HK-2 (cell line): ENCODE measurements at regions not wholly inside any gene's neighbourhood (a gene's known extent, or its start where the extent isn't known, plus 50 kb on each side); places are given as distances from the start of the nearest gene placed in this dataset.

Source experiments
- DNase-seq: peaks from one replicate; pipeline ENCODE4 v3.0.0-alpha.2; 2018; ENCODE audit not compliant: unreplicated experiment

DNA sequence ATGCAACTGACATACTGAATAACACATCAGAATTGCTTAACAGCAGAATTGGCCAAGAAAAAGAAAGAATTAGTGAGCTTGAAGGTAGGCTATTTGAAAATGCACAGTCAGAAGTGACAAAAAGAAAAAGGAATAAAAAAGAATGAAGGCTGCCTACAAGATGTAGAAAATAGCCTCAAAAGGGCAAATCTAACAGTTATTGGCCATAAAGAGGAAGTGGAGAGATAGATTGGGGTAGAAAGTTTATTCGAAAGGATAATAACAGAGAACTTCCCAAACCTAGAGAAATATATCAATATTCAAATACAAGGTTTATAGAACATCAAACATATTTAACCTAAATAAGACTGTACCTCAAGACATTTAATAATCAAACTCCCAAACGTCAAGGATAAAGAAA lies 67.5 kb downstream of the ATP6V1G3 start:
- DNase-seq, result no peak

DNA sequence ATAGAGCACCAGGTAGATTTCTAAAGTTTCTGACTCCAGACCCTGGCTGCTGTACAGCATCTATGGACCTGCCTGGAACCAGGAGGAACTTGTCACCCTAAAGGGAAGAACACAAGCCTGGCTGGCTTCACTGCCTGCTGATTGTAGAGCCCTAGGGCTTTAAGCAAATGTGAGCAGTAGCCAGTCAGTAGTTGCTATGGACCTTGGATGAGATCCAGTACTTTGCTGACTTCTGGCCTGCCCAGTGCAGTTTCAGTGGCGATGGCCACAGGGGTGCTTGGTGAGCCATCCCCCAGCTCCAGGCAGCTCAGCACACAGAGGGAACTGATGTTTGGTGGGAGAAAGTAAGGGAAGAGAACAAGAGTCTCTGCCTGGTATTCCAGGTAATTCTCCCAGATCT lies 68.4 kb downstream of the ATP6V1G3 start:
- no peak for DNase-seq

DNA sequence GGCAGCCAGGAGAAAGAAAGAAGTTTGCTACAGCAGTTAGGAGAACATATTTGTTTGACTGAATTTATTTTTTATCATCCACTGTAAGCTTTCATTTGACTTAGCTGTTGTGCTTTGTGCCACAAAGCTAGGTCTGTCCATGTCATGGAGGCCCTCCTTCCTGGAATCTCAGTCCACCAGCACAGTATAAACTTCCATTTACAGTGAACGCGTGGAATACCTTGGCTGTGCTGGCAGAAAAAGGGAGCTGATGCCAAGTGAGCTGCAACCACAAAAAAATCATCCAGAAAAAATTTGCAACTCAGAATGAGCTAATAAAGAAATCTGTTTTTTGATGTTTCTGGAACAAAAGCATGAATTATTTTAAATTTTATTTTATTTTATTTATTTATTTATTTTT lies 72.6 kb downstream of the ATP6V1G3 start:
- DNase-seq, result no peak

DNA sequence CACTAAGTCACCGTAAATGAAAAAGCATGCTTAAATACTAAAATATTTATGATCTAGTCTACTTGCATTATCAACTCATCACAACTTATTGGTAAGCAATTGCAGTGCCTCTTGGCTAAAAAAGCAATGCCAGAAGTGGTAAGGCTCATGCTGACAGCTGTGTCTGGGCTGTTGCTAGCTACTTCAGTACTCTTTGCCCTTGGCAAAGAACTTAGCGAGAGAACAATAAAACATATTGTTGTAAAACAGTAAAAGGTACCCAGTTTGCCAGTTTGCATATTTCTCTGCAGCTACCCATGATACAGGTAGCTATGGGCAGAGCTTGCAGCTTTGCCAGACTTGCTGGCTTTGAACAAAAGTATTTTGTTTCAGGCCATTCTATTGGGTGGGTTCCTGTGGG lies 73.1 kb downstream of the ATP6V1G3 start:
- DNase-seq, result no peak

DNA sequence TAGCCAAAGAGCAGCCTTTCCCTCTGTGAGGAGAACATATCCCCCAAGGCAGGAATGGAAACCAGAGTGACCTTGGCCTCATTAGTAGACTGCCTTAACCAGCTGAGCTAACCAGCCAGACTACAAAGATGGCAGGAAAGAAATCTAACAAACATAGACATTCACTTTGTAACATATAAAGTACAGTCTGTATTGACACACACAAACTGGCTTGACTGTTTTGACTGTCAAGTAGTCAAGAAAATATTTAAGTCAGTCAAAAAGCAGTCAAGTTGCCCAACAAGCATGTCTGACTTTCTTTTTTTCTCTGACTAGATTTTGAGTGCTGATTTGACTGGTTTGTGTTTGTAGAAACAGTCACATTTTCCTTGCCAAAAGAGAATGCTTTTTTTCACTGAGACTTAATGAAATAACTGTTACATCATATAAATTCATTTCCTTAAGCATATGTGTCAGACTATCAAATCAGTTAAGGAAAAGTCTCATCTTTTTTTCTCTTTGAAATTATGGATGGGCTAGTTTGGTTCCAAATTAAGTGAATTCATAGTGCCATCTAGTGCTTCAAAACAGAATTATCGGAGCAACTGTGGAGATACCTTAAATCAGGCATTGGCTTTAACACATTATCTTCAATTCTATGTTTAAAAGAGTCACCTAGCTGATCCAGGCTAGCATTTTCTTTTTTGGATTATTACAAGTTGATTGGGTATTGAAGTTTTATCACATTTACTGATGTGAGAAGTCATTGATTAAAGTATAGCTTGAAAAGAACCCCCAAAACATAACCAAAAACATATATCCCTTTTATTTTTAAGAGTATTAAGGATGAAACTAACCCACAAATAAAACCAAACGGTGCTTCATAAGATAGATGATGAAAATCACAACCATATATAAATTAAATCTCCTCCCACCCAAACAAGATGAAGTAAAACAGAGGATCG lies 75.0 kb downstream of the ATP6V1G3 start:
- DNase-seq, result no peak

DNA sequence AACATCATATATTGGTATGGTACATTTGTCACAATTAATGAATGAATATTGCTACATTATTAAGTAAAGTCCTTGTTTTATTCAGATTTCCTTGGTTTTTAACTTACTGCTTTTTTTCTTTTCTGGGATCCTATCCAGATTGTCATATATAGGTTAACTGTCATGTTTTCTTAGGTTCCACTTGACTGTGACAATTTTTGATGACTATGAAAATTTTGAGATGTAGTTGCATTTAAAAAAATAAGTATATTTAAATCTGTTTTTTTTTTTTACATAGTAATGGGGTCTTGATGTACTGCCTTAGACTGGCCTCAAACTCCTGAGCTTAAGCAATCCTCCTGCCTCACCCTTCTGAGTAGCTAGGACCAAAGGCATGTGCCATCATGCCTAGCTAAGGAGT lies 76.8 kb downstream of the ATP6V1G3 start:
- DNase-seq, result no peak

DNA sequence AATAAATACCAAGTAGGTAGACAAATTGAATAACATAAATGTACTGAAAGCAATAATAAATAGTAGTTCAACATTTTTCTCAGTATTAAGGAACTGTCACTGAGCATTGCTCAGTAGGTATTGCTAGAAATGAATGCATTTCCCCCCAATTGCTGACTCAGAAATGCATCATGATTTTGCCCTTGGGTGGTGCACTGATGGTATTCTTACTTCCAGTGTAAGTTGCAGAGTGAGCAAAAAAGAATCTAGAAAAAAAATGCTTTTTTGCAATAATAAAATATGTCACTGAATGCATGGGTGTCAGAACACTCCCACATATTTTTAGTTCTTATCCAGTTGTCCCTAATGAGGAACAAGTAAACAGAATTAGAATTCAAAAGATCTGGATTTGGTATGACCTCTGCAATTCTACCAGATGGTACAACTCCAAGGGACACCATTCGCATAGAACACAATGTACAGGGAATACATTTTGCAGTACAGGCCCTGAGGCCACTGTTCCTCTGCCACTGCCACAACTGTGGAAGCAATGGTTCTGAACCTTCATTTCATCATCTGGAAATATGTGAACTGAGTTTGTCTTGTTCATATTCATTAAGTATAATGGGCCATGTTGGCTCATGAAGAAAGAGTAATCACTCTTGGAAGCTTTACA lies 78.0 kb downstream of the ATP6V1G3 start:
- no peak for DNase-seq

DNA sequence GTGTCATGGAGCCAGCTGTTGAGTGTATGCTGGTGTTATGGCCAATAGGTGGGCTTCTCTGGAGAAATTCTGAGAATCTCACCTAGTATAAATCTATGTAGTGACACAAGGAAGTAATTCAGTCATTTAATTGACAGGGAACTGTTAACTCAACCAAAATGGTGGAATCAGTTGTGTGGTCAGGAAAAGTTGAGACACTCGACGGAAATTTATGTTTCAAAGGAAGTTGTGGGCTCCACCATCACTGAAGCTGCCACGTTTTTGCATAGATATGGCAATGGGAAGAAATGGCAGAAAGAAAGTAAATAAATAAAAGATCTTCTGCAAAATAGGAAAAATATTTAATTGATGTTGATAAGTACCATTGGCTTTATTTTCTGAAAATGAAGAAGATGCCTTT lies 84.5 kb downstream of the ATP6V1G3 start:
- no peak for DNase-seq

DNA sequence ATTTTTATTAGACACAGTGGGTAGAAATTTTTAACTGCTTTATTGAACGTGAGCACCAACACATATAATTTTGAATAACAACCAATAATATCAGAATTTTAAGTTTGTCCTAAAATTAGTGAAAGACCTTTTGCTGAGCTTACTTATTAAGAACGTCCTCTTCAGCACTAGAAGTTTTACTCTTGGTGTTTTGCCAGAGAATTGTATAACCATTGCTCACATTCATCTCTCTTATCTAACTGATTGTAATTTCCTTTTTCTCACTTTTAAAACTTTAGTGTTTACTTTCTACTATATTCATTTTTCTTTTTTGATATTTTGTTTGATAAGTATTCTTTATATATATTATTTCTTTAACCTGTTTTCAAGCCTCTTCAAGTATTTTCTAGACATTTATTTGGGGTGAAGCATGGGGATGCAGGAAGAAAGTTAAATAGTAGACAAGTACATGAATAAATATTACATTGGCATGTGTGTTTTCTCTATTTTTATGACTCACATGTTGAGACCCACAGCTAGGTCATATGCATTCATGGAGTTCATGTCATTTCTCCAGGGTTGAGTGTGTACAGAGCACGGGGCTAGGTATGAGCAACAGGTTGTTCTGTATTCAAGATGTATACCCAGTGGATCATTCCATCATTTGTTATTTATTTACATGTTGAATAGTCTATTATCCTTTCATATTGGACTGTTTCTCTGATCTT lies 90.6 kb downstream of the ATP6V1G3 start:
- DNase-seq, result no peak

DNA sequence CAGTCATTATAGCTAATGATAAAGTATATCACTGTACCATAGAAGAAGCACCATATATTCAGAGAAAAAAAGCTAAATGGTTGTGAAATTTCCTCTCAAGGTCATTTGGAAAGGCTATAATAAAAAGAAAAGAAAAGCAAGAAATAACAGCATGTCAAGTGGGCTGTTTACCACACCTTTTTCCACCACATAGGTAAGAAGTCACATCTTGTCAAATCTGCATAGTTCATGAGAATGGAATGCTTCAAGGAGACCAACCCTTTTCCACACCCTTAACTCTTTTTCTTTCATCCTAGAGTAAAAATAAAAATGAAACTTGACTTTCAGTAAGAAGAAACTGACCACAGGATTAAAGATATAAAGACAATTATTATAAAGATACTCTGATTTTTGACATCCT lies 91.2 kb downstream of the ATP6V1G3 start:
- DNase-seq, result no peak

DNA sequence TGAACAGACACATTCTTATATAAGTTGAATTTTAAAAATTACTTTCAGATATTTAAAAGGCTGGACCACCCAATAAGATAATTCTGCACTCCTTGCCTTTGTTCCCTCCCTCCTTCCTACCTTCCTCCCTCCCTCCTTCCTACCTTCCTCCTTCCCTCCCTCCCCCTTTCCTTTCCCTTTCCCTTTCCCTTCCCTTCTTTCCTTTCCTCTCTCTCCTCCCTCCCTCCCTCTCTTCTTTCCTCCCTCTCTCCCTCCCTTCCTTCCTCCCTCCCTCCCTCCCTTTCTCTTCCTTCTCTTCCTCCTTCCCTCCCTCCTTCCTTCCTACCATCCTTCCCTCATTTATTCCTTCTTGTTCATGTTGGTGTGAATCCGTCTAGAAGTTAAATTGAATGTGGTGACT lies 93.0 kb downstream of the ATP6V1G3 start:
- no peak for DNase-seq

DNA sequence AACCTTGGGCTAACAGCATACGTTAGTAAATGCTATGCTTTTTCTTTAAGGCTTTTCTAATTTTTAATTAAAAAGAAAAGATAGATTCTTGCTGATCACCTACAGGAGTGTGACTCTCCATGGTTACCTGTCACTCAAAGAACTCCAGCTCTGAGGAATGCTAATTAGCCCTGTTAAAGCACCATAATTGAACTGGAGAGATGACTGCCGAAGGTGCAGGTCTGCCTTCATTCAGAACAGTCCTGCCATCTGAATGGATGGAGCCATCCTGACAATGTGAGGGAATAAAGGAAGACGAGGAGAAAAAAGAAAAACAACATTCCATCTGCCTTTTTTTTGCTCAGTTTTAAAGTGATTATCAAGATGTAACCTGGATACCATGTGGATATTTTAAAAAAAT lies 94.6 kb downstream of the ATP6V1G3 start:
- no peak for DNase-seq

DNA sequence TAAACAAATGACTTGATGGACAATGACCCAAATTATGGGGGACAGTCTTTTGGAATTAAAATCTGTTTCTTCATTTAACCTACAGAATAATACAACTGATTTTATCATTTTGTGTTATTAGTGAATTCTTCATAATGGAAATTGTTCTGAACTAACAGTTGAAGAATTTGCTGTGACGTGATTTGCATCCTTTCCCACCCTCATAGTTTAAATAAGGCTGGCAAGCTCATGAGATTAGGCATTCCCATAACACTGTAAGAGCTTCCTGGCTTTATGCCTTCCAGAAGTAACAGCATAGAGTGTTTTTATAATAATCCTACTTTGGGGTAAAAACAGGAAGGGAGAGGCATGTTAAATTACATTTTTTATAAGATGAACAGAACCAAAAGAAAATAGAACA lies 95.7 kb downstream of the ATP6V1G3 start:
- DNase-seq, result no peak

DNA sequence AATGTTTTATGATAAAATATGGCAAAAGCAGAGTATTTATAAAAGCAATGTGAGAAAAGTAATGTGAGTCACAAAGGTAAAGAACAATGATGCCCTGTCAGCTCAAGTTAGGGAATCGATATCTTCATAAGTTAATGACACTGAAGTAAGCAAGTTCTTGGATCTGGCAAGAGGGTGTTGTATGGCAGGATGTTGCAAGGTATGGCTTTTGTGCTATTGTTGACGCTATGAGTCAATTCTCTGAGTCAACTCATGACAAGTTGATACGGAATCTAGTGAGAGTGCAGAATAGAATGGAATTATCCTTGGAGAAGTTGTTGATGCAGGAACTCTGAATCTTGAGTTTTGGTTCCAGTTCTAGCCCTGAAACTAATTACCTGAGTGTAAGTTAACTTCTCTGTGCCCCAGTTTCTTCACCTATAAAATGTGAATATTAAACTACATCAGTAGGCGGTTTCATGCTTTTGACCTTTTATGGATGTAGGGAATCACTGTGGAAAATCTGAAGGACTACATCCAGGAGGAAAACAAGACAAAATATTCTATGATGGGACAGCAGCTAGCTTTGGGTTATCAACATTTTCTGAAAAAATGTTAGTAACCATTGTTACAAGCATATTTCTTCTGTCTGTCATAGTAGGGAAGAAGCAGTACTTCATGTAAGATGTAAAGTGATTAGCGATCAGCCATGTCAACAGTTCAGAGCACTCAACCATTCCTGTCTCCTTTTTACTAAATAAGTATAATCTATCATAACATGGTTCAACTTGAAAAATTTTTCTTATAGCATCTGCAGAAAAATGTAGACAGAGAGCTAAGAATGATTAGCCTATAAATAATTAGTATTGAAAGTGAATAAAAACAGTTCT lies 96.9 kb downstream of the ATP6V1G3 start:
- DNase-seq, result peak; percentile 10

DNA sequence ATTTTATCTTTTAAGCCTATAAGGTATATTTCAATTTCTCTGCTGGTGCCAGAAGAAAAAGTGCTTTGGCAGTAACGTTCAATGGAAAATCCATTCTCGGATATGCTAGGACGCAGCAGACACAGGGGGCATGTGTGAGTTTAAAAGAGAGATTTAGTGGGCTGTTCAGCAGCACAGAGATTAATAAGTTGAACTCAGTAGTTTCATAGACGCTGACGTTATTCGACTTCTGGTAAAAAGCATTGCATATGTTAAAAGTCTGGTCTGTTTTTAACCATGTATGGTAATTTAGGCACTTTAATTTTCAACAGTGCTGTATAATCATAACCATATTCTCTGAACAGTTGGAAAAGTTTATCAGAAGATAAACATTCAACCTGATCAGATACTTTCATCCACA lies 99.6 kb downstream of the ATP6V1G3 start:
- DNase-seq, result no peak

DNA sequence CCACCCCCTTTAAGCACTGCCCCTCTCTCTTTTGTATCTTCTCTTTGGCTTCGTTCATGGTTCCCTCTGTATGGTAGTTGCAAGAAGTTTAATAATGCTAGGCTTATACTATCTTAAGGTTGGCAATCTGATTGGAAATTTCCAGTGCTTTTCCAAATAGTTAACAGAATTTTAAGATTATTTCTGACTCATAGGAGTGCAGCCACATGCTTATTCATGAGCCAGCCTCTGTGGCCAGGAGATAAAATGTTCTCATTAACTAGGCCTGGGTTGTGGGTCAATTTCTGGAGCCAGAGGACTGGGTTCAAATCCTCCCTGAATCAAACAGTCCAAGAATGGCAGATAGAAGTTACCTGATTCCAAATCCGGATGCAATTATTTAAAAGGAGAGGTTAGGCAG lies 103.1 kb downstream of the ATP6V1G3 start:
- DNase-seq, result no peak

DNA sequence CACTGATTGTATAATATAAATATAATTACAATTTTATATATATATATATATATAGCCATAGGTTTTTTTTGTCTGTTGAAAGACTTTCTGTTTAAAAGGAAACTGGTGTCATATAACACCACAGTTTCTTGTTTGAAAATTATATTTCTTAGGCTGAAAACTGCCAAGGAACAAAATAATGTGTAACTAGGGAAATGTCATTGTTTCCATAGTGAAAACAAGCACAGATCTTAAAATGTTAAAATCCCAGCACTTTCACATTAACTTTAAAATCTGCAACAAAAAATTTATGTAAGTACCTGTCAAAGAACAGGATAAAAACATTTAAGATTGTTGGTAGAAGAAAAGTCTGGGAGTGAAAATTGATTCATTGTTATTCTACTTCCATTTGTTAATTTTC lies 104.2 kb downstream of the ATP6V1G3 start:
- no peak for DNase-seq

DNA sequence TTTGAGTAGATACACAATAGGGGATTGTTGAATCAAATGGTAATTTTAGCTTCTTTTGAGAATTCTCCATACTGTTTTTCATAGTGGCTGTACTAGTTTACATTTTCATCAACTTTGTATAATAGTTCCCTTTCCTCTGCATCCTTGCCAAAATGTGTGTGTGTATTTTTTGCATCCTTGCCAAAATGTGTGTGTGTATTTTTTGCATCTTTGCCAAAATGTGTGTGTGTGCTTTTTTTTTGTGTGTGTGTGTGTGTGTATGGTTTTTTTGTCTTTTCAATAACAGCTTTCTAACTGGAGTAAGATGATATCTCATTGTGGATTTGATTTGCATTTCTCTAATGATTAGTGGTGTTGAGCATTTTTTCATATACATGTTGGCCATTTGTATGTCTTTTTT lies 105.4 kb downstream of the ATP6V1G3 start:
- no peak for DNase-seq

DNA sequence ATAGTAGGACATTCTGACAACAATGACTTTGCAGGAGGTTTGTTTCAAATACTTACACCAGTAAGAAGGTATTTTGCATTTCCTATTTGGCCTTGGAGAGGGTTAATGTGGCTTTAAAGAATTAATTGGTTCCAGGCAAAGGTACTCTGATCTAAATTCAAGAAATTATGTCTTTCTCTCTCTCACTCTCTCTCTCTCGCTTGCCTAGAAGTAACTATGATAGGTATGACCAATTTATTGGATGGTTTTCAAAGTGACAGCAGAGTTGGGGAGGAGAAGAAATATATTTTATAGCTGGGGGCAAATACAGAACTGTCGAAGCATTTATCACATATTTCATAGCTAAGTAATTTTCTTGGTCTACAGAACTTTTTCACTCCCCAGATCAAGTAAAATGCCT lies 116.0 kb downstream of the ATP6V1G3 start:
- no peak for DNase-seq

DNA sequence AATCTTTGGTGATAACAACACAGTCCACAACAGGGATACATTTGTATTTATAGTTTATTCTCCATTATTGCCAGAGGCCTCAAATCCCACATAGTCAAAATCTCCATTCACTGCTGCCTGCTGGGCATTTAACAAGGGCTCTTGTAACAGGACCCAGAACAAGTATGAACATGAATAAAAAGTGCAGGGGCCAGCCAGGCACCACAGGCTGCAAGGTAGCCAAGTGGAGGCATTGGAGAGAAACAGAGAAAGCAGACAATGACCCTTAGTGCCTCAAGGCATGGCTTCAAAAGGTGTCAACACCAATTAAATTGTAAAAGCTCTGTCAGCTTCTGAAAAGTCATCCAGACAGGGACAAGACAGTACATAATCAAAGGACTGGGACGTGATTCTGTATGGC lies 116.8 kb downstream of the ATP6V1G3 start:
- DNase-seq, result no peak

DNA sequence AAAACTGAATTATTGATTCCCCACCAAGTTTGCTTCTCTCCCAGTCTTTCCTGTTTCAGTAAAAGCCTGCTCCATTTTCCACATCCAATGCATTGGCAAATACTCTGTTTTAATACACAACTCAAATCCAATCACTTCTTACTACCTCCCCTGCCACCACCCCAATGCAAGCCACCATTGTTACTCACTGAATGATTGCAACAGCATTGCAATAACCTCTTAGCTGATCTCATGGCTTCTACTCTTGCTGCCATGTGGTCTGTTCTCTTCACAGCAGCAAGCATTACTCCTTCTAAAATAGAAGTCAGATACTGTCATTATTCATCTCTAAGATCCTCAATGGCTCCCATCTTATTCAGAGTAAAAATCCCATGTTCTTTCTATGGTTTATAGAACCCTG lies 123.4 kb downstream of the ATP6V1G3 start:
- no peak for DNase-seq

DNA sequence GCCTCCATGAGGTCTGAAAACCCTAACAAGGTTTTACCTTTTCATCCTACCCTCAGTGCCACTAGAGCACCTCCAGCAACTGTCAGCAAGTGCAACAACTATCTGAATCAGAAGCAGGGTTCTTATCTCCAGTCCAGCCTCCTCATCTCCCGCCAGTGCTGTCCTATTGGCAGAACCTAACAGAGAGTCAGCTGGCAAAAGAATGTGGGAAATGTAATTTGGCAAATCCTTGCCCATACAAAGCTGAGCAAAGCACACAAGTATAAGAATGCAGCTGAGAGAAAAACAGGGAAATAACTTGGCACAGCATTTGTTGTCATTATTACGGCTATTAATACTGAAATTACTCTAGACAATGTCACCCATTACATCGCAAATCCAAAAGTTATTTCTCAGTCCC lies 124.2 kb downstream of the ATP6V1G3 start:
- DNase-seq, result no peak
